ENCODE measurements at regions not wholly inside any gene's neighbourhood (a gene's known extent, or its start where the extent isn't known, plus 50 kb on each side); places are given as distances from the start of the nearest gene placed in this dataset.
"Not testable (repeated sequence)": the region's sequence is repeated elsewhere in the genome, so short reads cannot be mapped to it uniquely, and the experiment has no call there.

DNA sequence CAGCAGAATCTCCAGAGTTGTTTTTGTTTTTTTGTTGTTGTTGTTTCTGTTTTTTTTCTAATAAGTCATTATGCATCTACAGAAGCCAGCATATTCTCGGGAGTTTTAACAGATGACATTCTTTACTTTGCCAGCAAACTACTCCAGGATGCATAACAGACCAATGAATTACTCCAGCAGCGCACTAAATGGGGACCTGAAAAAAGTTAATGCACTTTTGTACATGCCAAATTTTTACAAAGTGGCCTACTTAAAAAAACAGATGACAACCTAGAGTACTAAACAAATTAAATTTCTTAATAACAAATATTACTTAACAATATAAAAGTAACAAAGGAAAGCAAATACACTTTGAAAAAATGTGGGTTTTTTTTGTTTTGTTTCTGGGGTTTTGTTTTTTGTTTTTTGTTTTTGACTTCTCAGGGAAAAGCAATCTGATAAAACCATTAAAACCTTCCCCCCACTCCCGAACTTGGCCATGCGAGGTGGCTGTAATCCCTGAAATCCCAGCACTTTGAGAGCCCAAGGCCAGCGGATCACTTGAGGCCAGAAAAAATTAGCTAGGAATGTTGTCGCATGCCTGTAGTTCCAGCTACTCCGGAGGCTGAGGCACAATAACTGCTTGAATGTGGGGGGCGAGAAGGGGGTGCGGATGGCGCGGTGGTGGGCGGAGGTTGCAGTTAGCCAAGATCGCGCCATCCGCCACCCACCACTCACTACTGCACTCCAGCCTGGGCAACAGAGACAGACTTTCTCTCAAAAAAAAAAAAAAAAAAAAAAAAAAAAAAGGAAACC lies 352.4 kb downstream of the CETN3 start:
- DNase-seq (ENCODE audit: low read depth in 3 of 3) = no peak

DNA sequence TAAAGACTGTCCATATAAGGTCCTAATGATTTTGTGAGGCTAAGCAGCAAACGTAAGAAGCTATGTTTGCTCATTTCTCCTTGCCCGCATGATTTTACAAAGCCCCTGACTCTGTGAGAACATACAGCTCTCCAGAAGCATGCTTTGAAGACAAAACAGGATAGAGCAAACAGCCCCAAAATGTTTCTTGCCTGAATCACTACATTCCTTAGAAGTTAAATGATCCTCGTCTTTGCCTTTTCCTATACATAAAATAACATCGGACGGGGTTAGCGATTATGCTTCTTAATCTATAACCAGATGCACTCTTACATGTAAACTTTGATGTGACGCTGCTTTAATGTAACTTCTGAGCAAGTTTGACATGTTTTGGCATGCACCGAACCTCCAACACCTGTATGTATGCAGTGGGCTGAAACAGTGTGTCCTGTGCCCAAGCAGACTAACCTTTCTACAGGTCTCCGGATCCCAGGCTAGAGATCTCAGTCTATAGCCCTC lies 353.7 kb downstream of the CETN3 start:
- DNase-seq (ENCODE audit: low read depth in 3 of 3) = no peak

DNA sequence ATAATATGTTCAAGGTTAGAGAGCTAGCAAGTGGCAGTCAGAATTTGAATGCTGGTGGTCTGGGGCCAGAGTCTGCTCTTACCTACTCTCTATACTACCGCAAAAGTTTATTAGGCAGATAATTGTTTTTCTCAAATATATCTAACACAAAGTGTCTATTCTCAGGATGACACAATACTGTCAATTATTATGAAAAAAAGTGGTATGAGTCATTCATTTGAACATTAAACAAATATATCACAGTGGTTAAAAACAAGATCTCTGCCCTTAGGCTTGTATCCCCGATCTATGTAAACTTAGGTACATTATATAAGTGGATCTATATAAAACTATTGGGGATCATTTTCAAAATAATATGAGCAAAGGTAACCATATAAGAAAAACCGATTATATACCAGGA lies 354.9 kb downstream of the CETN3 start:
- no peak for DNase-seq (ENCODE audit: low read depth in 3 of 3)

DNA sequence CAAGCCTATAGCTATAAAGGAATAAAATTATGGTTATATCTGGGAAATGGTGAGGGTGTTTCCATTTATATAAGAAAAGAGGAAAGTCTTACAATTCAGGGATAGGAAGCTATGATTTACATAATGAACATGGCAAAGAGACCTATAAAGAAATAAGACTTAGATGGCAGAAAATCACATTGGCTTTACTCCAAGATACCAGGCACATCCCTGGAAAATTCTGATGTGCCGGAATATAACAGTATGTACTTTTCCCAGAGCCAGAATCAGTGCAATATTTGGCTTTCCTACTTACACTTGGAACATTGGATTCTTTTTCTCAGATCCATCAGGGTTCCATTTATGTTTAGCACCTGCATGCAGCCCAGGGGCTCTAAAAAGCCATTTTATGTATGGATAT lies 357.8 kb downstream of the CETN3 start:
- no peak for DNase-seq (ENCODE audit: low read depth in 3 of 3)

DNA sequence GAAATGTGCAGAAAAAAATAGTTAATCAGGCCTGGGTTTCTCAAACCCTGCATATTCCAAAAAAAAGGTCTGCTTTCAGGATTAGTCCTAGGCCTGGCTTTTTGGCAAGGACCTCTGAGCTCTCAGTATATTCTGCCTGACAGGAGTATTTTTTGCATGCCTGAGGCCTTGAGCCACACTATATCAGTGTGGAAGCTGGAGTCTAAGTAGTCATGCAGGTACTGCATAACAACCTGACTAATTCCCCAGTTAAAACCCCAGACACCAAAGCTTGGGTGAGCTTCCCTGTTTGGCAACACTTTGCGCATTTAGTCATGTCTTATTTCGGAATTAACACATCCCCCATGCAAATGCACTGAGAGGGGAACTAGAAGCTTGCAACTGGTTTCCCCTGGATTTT lies 359.5 kb downstream of the CETN3 start:
- no peak for DNase-seq (ENCODE audit: low read depth in 3 of 3)

DNA sequence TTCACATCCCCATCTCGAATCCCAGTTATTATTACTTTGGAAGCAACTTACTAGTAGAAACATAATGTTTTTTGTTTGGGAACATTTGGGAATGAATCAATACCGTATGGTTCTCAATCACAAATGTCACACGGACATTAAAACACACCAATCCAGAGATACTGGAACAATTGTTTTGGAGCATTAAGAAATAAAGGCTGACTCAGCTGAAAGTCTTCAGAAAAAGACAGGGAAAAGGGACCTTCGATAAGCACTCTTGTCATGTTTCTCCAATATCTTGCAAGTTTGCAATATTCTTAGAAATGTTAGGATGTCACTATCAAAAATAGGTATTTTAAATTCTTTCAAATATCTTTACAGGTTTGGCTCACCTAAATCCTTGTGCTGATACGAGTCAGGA lies 362.4 kb downstream of the CETN3 start:
- DNase-seq (ENCODE audit: low read depth in 3 of 3) = no peak

DNA sequence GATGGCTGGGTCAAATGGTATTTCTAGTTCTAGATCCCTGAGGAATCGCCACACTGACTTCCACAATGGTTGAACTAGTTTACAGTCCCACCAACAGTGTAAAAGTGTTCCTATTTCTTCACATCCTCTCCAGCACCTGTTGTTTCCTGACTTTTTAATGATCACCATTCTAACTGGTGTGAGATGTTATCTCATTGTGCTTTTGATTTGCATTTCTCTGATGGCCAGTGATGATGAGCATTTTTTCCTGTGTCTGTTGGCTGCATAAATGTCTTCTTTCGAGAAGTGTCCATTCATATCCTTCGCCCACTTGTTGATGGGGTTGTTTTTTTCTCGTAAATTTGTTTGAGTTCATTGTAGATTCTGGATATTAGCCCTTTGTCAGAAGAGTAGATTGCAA lies 369.5 kb downstream of the CETN3 start:
- DNase-seq (ENCODE audit: low read depth in 3 of 3) = not testable (repeated sequence)

DNA sequence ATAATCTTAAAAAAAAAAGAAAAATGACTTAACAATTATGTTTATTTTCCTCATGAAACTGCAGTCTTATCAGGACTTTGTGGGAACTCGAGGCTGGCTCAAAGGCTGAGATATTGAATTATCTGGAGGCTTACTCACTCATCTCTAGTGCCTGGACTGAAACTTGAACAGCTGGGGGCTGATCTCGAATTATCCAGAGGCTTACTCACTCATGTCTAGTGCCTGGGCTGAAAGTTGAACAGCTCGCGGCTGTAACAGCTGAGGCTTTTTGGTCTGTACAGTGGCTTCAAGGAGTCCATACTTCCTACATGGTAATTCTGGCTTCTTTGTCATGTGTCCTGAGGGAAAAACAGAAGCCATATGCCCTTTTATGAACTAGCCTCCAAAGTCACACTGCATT lies 371.9 kb downstream of the CETN3 start:
- no peak for DNase-seq (ENCODE audit: low read depth in 3 of 3)

DNA sequence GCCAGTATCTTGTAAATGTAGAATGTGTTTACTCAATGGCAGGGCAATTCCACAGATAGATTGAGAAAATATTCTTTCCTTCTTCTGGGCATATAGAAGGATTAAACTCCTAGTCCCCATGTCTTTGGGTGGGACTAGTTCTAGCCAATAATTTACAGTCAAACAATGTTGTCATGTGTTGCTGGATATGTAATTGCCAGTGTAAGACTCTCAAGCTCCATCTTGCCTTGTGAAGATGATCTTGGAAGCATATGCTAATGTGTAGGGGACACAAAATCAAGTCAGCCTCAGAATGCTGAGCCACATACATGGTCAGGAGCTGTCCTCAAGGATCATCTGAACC lies 386.9 kb downstream of the CETN3 start:
- DNase-seq (ENCODE audit: low read depth in 3 of 3) = no peak

DNA sequence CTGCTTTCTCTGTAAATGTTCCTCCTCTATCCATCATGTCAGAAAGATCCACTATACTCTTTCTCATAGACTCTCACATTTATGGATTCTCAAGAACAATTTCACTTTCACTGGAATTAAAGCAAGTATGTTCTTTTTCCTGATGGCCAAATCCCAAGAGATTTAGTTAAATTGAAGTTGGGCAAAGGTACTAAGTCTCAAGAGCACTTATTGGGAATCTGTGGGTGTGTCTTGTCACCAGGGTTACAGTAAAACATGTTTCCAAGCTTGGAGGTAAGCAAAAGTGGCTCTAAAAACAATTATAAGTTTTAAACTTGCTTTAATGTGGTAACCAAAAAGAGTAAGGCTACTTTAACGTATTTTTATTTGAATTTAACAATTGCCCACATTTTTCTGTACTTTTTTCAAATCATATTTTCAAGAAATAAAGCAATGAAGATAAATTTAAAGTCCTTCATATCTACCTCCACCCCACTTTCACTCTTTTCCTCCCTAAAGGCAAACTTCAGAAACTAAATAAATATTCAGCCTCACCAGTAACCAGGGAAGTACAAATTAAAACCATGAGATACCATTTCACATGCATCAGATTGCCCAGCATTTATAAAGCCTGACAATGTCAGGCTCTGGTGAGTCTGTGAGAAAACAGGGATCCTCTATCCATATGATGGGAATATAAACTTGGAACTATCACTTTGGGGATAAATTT lies 387.4 kb downstream of the CETN3 start:
- DNase-seq (ENCODE audit: low read depth in 3 of 3) = no peak

DNA sequence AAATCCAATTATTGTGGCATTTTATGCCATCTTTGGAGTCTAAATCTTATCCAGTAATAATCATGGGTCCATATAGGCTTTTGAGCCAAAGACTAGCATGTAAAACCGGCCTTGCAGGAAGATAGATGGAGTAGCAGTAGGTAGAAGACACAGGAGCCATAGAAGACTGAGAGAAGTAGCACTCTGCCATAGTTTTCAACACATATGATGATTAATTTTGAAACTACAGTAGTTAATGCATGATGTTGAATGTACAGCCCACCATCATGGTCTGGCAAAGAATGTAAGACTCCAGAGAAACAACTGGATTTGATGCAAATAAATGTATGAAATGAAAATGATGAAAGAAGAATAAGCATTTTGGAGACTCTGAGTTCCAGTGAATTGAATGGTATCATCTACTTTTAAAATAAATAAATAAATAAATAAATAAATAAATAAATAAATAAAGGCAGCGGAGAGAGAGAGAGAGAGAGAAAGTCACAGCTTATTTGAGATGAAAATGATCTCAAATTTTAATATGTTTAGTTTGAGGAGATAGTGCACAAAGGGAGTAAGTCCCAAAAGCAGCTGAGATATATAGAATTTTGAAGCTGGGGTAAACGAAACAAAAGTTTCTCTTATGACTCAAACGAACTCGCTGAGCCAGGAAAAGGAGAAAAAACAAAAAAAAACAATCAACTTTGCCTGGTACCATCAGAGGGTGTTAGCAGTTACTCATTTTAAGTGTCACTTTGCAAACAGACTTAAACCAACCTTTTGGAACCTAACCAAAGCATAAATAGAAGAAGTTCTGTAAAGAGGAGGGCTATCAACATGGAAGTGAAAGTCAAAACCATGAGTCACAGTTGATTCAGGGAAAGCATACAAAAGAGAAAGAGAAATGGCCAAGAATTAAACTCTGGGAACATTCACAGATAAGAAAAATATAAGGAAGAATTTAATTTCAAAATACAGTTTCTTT lies 388.7 kb downstream of the CETN3 start:
- no peak for DNase-seq (ENCODE audit: low read depth in 3 of 3)

DNA sequence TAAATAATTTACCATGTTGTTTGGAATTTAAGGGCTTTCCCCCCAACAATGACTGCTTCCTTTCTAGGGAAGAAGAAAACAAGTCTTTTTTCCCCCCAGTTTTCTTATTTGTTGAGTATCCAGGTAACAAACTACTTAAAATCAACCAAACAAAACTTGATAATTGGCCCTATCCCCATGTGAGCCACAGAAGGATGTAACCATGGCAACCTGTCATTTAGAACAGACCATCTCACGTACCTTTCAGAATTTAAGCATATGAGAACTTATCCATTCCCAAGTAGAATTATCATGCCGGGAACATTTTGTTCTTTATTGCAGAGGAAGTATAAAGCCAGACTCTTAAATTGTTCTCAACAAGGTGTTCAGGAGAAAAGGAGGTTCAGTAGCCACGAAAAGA lies 392.3 kb downstream of the CETN3 start:
- no peak for DNase-seq (ENCODE audit: low read depth in 3 of 3)

DNA sequence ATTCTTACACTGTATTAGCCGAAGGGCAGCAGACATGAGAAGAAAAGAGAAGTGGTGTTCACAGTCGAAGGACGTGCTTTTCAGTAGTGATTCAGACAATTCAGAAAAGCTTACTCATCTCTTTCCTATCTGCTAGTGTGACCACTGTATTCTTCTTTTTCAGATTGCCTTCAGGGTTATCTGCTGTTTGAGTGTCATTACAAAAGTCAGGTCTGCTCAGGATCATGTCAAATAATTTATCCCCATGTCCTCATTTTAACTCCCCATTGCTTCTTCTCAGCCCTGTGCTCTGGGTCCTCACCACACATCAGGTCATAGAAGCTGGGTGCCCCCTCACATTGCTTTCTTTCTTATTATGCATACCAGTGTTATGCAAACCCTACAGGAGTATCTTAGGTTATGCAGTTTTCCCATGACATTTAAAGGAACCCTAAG lies 394.0 kb downstream of the CETN3 start:
- no peak for DNase-seq (ENCODE audit: low read depth in 3 of 3)

DNA sequence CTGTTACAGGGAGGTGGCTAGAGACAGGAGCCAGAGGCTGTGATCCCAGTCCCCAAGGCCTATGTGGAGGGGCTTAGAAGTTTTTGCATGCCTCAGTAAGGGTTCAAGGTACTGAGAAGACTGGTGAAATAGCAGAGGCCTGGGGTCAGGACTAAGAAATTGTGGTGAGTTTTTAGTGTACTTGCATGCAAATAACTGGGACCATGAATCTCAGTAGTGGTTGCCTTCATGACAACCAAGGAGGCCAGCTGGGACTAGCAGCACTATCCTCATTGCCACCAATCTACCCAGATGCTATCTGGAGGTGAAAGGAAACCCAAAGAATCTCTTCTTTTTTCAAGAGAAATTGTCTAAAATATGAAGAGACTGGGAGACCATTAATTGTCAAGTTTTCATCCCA lies 395.1 kb downstream of the CETN3 start:
- no peak for DNase-seq (ENCODE audit: low read depth in 3 of 3)

DNA sequence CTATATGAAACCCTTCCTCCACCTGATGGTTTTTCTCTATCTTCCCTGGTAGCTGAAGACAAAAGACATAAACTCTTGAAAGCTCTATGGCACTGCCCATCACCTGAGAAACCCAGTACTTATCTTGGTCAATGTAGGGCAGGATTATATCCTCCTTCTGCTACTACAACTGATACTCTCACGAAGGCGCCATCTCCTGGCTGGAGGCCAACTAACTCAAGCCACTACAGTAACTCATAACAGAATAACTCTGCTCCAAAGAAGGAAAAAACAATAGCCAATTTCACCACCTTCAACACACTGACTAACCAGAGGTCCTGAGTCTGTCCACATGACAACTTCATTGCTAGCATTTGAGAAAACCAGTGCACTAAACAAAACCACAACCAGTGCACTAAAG lies 409.2 kb downstream of the CETN3 start:
- no peak for DNase-seq (ENCODE audit: low read depth in 3 of 3)

DNA sequence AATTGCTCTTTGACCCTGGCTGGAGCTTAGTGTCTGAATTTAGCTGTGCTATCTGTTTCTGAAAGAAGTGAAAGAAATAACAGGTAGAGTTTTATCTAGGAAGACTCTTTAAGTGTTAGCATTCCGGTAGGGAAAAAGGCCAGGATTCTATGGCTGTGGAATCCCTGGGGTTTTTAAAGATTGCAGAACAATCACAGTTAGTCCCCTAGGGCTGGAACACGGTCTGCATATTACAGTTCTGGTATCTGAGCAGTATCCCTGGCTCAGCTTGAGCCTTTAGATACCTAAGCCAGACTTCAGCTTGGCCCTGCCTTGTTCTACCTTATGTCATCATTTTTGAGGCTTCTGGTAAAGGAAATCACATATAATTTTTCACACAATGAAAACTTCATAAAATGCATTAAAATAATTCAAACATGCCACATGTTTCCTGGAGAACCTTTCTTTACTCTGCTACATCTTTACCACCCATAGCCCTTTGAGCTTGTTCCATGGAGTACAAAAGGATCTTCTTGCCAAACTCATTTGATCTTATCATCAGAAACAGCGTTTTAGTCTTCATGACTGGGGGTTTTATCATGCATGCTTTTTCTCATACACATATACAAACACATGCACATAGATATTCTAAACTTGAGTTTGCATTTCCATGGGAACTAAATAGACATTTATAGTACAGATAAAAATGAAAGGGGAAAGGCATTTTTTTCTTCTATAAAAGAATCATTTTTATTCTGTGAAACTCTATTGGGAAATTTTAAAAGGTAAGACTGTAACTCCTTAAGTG lies 410.8 kb downstream of the CETN3 start:
- no peak for DNase-seq (ENCODE audit: low read depth in 3 of 3)

DNA sequence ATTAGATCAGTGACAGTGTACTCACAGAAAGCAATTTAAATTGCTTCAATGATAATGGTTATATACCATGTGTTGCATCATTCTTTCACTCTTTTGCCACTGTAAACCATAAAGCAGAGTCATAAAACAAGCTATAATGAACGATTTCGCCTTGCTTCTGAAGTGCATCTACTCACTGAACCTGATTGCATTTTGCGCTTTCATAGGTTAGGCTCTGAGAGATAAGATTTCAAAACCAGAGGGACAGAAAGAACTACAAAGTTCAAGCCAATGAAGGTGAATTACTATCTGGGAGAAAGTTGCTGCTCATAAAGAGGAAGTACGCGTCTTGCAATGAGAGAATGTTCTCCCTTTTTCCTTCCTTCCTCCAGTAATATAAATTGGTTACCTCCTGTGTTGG lies 412.7 kb downstream of the CETN3 start:
- DNase-seq (ENCODE audit: low read depth in 3 of 3) = no peak

DNA sequence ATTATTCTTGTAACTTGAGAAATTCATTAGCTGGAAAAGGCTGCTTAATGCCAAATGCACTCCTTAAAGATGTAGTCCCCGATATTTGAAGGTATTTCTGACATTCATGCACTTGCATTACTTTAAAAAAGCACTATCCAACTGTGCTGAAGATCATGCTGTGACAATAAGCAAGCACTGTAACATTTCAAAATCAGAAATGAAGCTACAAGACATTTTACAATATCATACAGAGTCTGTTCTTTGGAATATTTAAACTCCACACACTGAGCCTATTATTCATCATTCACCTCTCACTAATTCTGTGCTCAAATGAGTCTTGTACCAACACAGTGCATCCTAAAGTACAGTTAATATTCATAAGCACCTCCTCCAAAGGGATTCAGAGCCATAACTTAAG lies 413.2 kb downstream of the CETN3 start:
- DNase-seq (ENCODE audit: low read depth in 3 of 3) = no peak

DNA sequence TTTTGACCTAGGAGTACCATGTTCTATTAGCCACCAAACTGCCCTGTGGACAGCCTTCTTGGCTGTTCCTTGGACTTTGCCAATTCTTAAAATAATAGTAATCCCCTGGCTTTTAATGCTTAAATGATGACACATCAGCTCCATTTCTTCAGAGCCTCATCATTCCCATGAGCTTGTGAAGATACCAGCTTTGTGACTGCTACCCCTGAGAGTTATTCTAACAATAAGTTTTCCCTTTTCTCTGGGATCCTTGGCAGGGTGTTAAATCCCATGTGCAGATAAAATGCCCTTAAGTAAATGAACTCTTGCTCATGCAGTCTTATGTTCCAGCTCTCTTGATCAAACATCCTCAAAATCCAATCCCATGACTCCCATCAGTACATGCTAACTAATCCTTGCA lies 415.3 kb downstream of the CETN3 start:
- DNase-seq (ENCODE audit: low read depth in 3 of 3) = no peak

DNA sequence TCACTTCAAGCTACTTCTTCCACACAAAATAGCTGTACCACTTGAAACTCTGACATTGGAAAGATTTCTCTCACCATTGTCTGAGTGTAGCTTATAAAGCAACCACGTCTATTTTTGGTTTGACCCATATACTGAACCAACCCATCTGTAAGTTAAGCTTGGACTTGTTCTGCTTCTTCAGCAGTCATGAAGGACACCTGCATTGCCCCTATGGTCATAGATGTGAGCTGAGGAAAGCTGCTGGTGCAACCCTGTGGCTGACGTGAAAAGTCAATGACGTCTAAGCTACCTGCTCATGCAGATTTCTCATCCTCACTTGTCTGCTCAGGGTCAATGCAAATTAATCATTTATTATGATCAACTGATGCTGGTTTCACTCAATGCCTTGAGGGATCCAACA lies 417.4 kb downstream of the CETN3 start:
- no peak for DNase-seq (ENCODE audit: low read depth in 3 of 3)

DNA sequence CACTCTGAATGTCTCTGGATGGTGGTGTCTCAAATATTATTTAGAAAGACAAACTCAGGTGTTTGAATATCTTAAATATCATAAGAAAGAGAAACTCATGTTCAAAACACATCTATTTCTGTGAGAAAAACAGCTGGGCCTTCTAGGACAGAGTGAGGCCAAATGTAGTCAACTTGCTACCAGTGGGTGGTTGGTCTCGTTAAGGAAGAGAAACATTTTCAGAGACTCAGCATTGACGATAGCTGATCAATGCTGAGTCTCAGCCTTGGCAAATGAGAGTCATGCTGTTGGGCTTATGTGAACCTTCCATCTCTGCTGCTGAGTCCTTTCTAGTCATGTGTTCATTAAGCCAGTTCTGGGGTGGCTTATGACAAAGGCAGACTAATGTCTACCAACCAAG lies 418.0 kb downstream of the CETN3 start:
- no peak for DNase-seq (ENCODE audit: low read depth in 3 of 3)
